ENCODE measurements at regions not wholly inside any gene's neighbourhood (a gene's known extent, or its start where the extent isn't known, plus 50 kb on each side); places are given as distances from the start of the nearest gene placed in this dataset.

DNA sequence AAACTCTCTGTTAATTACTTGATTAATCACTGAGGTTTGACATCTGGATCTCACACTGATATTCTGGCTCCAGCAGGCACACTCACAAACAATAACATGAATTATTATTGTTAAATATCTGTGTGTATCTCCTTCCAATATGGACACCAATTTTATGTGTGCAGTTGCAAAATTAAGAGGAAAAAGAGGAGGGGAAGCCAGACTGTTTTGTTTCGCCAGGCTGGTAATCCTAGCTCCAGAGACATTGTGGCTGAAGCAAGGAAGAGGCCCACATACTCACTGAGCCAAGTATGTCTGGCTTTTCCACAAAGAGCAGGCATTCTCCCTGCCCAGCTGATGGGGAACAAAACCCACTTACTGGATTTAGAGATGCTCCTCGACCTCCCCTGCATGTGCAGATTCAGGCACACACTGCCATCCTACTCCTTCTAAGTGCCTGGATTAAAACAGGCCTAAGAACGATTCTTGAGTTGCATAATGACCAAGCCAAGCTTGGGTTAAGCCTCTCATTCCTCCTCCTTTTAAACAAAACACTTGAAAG, 181.9 kb downstream of the ESM1 start:
- H3K4me3 ChIP-seq = no peak overlapping the region
- no peaks in the 10 kb centered on the region for H3K36me3 ChIP-seq
- intact Hi-C loops (cut with DNase I) = no loop called here
- H3K4me1 ChIP-seq = peaks cover 0 to 10% of the 10 kb centered on the region in 2 donors
- no peaks in the 10 kb centered on the region for H3K27me3 ChIP-seq
- no peaks in the 10 kb centered on the region for H3K9me3 ChIP-seq
- peak overlapping the region in 1 of 2 donors; percentile 42 for H3K27ac ChIP-seq
- TF ChIP-seq, protein P1, sequence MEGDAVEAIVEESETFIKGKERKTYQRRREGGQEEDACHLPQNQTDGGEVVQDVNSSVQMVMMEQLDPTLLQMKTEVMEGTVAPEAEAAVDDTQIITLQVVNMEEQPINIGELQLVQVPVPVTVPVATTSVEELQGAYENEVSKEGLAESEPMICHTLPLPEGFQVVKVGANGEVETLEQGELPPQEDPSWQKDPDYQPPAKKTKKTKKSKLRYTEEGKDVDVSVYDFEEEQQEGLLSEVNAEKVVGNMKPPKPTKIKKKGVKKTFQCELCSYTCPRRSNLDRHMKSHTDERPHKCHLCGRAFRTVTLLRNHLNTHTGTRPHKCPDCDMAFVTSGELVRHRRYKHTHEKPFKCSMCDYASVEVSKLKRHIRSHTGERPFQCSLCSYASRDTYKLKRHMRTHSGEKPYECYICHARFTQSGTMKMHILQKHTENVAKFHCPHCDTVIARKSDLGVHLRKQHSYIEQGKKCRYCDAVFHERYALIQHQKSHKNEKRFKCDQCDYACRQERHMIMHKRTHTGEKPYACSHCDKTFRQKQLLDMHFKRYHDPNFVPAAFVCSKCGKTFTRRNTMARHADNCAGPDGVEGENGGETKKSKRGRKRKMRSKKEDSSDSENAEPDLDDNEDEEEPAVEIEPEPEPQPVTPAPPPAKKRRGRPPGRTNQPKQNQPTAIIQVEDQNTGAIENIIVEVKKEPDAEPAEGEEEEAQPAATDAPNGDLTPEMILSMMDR (IDR thresholded peaks at IDR 0.05) = no peak
- DNase-seq (ENCODE audit: low spot score in 2 of 2) = no peak

DNA sequence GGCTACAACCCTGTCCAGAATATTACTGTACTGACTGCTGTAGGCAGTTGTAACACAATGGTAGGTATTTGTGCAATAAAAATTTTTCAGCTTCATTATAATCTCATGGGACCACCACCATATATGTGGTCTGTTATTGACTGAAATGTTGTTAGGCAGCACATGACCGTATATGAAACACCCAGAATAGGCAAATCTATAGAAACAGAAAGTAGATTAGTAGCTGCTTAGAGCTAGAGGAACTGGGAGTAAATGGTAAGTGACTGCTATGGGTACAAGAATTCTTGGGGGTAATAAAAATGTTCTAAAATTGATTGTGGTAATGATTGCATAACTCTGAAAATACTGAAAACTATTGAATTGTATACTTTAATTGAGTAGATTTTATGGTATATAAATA, 185.7 kb downstream of the ESM1 start:
- DNase-seq (ENCODE audit: low spot score in 2 of 2) = no peak
- Histone ChIP-seq H3K4me3 (no peak overlapping the region), H3K9me3 (no peaks in the 10 kb centered on the region), H3K36me3 (no peaks in the 10 kb centered on the region), H3K27me3 (no peaks in the 10 kb centered on the region), H3K4me1 (peaks cover 10 to 12% of the 10 kb centered on the region in 2 donors), H3K27ac (no peak overlapping the region)
- intact Hi-C loops (cut with DNase I) = no loop called here
- TF ChIP-seq, protein P1 (IDR thresholded peaks at IDR 0.05) = no peak

DNA sequence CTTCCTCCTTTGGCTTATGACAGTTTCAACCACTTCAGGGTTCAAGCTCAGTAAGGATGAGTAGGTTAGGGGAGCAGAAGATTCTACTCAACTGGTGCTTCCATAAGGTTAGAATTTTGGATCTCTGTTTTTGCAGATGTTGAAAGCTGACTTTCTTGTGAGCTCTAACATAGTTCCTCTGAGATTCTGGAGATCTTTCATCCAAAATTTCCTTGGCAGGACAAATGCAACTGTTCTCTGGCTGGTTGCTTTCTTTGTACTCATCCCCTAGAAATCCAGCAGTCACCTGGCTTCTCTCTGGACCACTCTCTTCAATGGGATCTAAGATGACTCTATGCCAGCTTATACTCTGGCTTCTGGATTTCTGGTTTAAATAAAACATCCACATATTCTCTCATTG, 189.6 kb downstream of the ESM1 start:
- Histone ChIP-seq H3K9me3 (no peaks in the 10 kb centered on the region), H3K36me3 (no peaks in the 10 kb centered on the region), H3K4me3 (no peak overlapping the region), H3K4me1 (peaks cover 25 to 26% of the 10 kb centered on the region in 2 donors), H3K27ac (peak overlapping the region; percentile 69 to 75), H3K27me3 (no peaks in the 10 kb centered on the region)
- intact Hi-C loops (cut with DNase I) = no loop called here
- DNase-seq (ENCODE audit: low spot score in 2 of 2) = no peak
- TF ChIP-seq, protein P1 (IDR thresholded peaks at IDR 0.05) = no peak

DNA sequence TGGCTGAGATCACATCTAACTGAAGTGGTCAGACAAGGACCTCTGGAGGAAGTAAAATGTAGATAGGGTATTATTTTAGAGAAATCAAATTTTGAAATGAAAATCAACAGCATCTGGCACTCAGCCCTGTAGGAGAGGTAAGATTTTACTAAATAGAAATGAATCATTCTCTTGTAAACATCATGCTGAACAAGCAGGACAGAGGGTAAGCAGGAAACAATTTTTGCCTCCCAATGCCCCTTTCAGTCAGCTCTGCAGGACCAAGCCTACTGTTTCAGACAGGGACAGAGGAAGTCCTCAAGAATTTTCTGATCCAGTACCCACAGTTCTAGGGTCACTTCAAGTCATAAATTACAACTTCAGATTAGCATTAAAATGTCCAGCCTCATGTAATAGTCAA, 190.1 kb downstream of the ESM1 start:
- Histone ChIP-seq H3K4me3 (no peak overlapping the region), H3K9me3 (no peaks in the 10 kb centered on the region), H3K27ac (peak overlapping the region; percentile 69 to 75), H3K4me1 (peaks cover 25 to 26% of the 10 kb centered on the region in 2 donors), H3K27me3 (no peaks in the 10 kb centered on the region), H3K36me3 (no peaks in the 10 kb centered on the region)
- DNase-seq (ENCODE audit: low spot score in 2 of 2) = no peak
- TF ChIP-seq, protein P1 (IDR thresholded peaks at IDR 0.05) = no peak
- intact Hi-C loops (cut with DNase I) = no loop called here

DNA sequence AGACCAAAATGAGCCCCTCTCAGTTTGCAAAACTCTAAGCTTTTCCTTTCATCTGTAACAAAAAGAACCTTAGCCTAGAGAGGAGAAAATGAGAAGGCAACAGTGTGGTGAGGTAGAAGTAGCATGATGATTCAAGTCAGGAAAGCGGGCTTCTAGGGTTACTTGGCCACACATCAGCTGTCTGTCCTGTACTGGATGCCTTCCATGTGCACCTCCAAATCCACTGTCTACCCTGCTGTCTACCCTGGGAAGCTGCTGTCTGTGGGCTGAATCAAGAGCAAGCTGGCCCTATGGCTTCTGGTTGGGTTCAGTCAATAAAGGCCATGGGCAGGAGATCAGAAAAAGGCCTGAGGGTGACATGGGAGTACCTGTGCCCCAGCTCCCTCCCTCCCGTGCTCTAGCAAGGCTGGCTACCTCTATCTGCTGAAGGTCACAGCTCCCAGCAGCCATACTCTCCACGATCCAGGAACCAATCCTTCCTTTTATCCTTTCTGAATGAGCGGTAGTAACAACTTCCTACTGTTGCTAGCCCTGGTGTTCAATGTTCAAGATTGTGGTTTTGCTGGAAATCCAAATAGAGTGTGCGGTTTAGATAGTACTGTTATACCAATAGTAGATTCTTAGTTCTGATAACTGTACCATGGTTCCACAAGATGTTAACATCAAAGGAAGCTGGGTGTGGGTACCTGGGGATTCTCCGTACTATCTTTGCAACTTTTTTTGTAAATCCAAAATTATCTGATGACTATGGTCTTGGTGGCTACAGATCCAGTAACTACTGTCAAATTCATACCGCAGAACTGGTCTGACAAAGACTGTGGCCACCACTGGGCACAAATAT, 191.0 kb downstream of the ESM1 start:
- no peak overlapping the region for H3K4me3 ChIP-seq
- peaks cover 25 to 26% of the 10 kb centered on the region in 2 donors for H3K4me1 ChIP-seq
- no peak for DNase-seq (ENCODE audit: low spot score in 2 of 2)
- no peaks in the 10 kb centered on the region for H3K27me3 ChIP-seq
- TF ChIP-seq, protein P1 (IDR thresholded peaks at IDR 0.05) = no peak
- peak overlapping the region; percentile 69 to 75 for H3K27ac ChIP-seq
- H3K9me3 ChIP-seq = no peaks in the 10 kb centered on the region
- H3K36me3 ChIP-seq = no peaks in the 10 kb centered on the region
- intact Hi-C loops (cut with DNase I) = no loop called here
